Spleen (tissue), 7 donors: ENCODE measurements at regions not wholly inside any gene's neighbourhood (a gene's known extent, or its start where the extent isn't known, plus 50 kb on each side); places are given as distances from the start of the nearest gene placed in this dataset.

Experiments used
- POLR2A ChIP-seq, 3 donors: fragments of 450-650 bp; IDR thresholded peaks; one replicate each; pipeline ENCODE4 v1.5.1; 2017; ENCODE audit warnings: antibody characterized with exemption in 3 of 3, mild to moderate bottlenecking in 1 of 3
- TF ChIP-seq, protein P1 (sequence below), 11 experiments: fragments of 200-600 bp in 7 of 11; fragments of 450-650 bp in 4 of 11; sonication (generic) in 4 of 11; IDR thresholded peaks in 8 of 11; conservative IDR thresholded peaks in 3 of 11; 1 replicate in 7 of 11; 2 replicates in 4 of 11; pipeline versions ENCODE4 v1.4.0 to v1.8.0; 2016 to 2021; ENCODE audit warnings: antibody characterized with exemption in 11 of 11, inconsistent platforms in 4 of 11, mild to moderate bottlenecking in 1 of 11
- donor health status: DM: no; HTN: no; CAD: no; lungs with moderate emphysema.
- donor health status: DM: no; HTN: no; CAD: no.
- donor health status: DM: no; HTN: no; CAD: no.

DNA sequence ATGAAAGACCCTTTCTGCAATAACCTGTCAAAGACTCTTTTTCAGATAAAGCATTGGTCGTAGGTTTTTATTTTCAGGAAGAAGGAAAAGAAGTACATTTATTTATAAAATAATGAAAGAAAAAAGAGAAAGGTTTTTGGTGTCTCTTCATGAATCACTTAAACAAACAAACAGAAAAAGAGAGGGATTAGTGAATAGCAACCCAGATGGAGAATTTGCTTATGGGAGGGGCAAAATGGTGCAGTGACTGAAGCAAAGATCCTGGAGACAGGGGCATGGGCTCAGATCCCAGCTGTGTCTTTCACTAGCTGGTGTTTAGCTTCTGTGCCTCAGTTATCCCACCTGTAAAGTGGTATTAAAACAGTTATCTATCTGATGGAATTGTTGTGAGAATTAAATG is 78.6 kb upstream of the PFN2 start:
- TF ChIP-seq, protein P1, sequence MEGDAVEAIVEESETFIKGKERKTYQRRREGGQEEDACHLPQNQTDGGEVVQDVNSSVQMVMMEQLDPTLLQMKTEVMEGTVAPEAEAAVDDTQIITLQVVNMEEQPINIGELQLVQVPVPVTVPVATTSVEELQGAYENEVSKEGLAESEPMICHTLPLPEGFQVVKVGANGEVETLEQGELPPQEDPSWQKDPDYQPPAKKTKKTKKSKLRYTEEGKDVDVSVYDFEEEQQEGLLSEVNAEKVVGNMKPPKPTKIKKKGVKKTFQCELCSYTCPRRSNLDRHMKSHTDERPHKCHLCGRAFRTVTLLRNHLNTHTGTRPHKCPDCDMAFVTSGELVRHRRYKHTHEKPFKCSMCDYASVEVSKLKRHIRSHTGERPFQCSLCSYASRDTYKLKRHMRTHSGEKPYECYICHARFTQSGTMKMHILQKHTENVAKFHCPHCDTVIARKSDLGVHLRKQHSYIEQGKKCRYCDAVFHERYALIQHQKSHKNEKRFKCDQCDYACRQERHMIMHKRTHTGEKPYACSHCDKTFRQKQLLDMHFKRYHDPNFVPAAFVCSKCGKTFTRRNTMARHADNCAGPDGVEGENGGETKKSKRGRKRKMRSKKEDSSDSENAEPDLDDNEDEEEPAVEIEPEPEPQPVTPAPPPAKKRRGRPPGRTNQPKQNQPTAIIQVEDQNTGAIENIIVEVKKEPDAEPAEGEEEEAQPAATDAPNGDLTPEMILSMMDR (IDR thresholded peaks at IDR 0.05 in 8 of 11, conservative IDR thresholded peaks at IDR 0.05 in 3 of 11): no peak
- no peak for TF ChIP-seq POLR2A (IDR thresholded peaks at IDR 0.05)
